ENCODE measurements at regions not wholly inside any gene's neighbourhood (a gene's known extent, or its start where the extent isn't known, plus 50 kb on each side); places are given as distances from the start of the nearest gene placed in this dataset.

DNA sequence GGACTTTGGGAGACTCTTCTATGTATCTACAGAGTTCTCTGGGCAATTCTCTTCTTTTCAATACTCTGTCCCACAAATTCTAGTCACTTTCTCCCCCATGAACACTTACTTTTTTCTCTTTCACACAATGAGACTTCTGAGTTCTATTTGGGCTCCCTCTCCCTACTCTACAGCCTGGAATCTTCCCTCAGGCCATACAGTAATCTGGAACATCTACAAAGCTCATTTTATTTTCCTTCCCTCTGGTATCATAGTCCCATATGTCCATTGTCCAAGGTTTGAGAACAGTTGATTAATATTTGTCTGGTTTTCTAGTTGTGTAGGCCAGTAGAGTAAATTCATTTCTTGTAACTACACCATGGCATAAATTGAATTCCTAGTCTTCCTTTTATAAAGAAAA lies 544.6 kb upstream of the RAG2 start:
- DNase-seq (ENCODE audit: low read depth, low spot score) (no peak), ATAC-seq (no peak)
- Histone ChIP-seq H3K9ac (ENCODE audit: low read length) (no peak overlapping the region), H3K27ac (ENCODE audit: low read depth, low read length) (no peak overlapping the region), H3K9me3 (ENCODE audit: control insufficient read depth in 1 of 2, insufficient read depth in 1 of 2, low read depth in 1 of 2, low read length in 2 of 2) (peaks cover 10 to 11% of the 10 kb centered on the region in 2 experiments; a peak in 2 of 4 replicates), H2AFZ (ENCODE audit: low read depth, low read length, poor library complexity, severe bottlenecking) (no peak overlapping the region), H3K36me3 (ENCODE audit: control insufficient read depth in 1 of 2, insufficient read depth in 2 of 2, low read length in 2 of 2) (no peaks in the 10 kb centered on the region), H3K4me3 (replicated peaks in 1 of 2; ENCODE audit: low read depth in 1 of 2, low read length in 2 of 2) (no peak overlapping the region), H3K4me1 (ENCODE audit: control insufficient read depth in 1 of 2, insufficient read depth in 2 of 2, low read length in 2 of 2) (no peaks in the 10 kb centered on the region), H3K9me2 (ENCODE audit: insufficient read depth) (no peaks in the 10 kb centered on the region), H3K27me3 (ENCODE audit: insufficient read depth, low read length) (no peaks in the 10 kb centered on the region), H3K4me2 (ENCODE audit: low read length) (no peak overlapping the region), H3K79me2 (ENCODE audit: insufficient read depth, low read length) (no peaks in the 10 kb centered on the region), H4K20me1 (ENCODE audit: insufficient read depth) (no peaks in the 10 kb centered on the region)
- TF ChIP-seq JUND (IDR thresholded peaks at IDR 0.05) (no peak), ELF1 (IDR thresholded peaks at IDR 0.05; ENCODE audit: borderline replicate concordance, low read depth) (no peak), SIN3A (IDR thresholded peaks at IDR 0.05; ENCODE audit: low read depth) (no peak), ZBTB33 (IDR thresholded peaks at IDR 0.05; ENCODE audit: extremely low read depth, insufficient replicate concordance, low read length) (no peak), SRF (IDR thresholded peaks at IDR 0.05; ENCODE audit: low read depth) (no peak), ATF3 (IDR thresholded peaks at IDR 0.05) (no peak), RAD21 (IDR thresholded peaks at IDR 0.05; ENCODE audit: low read depth) (no peak), CBX3 (IDR thresholded peaks at IDR 0.05; ENCODE audit: low read depth) (no peak), TCF7L2 (IDR thresholded peaks at IDR 0.05; ENCODE audit: borderline replicate concordance, extremely low read depth, insufficient read depth, insufficient read length) (no peak), YY1 (IDR thresholded peaks at IDR 0.05; ENCODE audit: extremely low read depth, insufficient replicate concordance, low read depth, low read length) (no peak), ZFX (IDR thresholded peaks at IDR 0.05) (no peak), CEBPB (IDR thresholded peaks at IDR 0.05; ENCODE audit: low read depth) (no peak), ZNF274 (IDR thresholded peaks at IDR 0.05; ENCODE audit: low read depth, low read length) (no peak), POLR2AphosphoS5 (IDR thresholded peaks at IDR 0.05; ENCODE audit: low read depth, low read length) (no peak)
- TF ChIP-seq, protein P1, sequence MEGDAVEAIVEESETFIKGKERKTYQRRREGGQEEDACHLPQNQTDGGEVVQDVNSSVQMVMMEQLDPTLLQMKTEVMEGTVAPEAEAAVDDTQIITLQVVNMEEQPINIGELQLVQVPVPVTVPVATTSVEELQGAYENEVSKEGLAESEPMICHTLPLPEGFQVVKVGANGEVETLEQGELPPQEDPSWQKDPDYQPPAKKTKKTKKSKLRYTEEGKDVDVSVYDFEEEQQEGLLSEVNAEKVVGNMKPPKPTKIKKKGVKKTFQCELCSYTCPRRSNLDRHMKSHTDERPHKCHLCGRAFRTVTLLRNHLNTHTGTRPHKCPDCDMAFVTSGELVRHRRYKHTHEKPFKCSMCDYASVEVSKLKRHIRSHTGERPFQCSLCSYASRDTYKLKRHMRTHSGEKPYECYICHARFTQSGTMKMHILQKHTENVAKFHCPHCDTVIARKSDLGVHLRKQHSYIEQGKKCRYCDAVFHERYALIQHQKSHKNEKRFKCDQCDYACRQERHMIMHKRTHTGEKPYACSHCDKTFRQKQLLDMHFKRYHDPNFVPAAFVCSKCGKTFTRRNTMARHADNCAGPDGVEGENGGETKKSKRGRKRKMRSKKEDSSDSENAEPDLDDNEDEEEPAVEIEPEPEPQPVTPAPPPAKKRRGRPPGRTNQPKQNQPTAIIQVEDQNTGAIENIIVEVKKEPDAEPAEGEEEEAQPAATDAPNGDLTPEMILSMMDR (IDR thresholded peaks at IDR 0.05 in 2 of 3, conservative IDR thresholded peaks at IDR 0.05 in 1 of 3; ENCODE audit: borderline replicate concordance in 1 of 3, insufficient read depth in 1 of 3, low read depth in 2 of 3, low read length in 2 of 3) = no peak
- BruUV-seq (replicated peaks) = no TSS peak
- ChIA-PET CTCF (no interaction called here), POLR2A (no interaction called here), RAD21 (ENCODE audit: low non-redundant PET in 1 of 2, low total read pairs in 2 of 2, uncharacterized antibody in 2 of 2, unreplicated experiment in 2 of 2) (no interaction called here)
- intact Hi-C loops (cut with micrococcal nuclease) = no loop called here
